NCI-H69 (cell line): ENCODE measurements at regions not wholly inside any gene's neighbourhood (a gene's known extent, or its start where the extent isn't known, plus 50 kb on each side); places are given as distances from the start of the nearest gene placed in this dataset.
A peak's percentile ranks its signal among the peaks of the same experiment; 100 is the strongest.

Experiments
- DNase-seq: peaks from one replicate; lab custom pipeline; 2025; lab: John Stamatoyannopoulos, UW

DNA sequence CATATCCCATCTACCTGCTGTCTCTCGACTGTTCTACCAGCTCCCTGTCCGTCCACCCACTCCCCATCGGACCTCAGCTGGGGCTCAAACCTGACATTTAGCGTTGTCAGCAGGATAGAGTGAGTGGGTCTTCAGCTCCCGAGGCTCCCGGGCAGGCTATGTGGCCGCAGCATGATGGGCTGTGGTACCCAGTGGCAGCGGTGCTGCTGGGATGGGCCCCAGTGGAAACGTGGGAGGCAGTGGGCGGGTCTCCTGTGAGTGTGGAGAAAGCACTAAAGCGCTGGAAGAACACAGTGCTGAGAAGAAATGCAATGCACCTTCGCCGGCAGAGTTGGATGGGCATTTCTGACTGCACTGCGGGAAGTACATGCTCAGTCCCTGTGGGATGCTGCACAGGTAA, 204.8 kb upstream of the SYT4 start:
- no peak for DNase-seq

DNA sequence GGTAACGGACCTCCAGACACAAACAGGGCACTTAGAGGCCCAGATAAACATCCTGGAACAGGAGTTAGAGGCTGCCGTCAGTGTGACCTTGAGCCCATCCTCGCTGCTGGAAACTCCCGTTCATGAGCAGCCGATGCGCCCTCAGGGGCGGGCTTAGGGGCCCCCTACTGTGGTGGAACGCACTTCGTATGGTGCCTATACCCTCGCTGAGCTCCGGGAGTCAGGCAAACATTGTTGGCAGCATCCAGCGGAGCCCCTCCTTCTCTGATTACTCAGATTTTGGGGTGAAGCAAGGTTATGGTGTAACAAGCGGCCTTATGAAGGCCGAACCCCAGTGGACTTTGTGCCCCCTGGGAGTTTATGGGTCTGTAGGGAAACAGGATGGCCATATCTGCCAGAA, 205.3 kb upstream of the SYT4 start:
- no peak for DNase-seq

DNA sequence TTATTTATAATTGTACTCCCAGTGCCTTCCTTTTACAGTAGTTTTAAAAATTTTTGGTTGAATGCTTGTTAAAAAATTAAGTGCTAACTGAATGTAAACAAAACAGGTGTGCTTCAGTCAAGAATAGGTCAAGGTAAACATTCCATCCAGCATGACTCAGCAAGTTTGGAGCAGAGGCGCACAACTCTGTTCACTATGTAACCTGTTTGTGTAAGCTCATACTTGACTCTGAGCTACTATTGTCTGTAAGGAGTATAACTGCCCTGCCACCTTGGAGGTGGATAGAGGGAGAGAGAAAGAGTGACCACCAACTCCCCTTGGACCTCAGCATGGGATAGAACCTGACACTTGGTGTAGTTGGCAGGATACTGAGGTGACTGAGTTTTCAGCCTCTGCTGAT, 207.4 kb upstream of the SYT4 start:
- no peak for DNase-seq

DNA sequence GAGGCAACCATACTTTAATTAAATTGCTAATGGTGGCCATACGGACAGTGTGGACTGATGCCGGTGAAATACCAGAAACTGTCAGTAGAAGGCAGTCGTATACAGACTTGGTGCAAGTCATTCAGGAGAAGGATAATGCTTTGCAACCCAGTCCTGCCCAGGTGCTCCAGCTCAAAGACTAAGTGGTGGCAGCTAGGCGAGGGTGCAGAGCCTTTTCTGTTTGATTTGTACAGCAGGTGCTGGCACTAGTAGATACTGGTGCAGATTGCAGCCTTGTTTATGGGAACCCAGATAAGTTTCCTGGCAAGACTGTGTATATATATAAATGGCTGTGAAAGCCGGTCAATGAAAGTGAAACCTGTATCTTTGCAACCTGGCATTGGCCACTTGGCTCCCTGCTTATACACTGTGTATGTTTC, 208.3 kb upstream of the SYT4 start:
- DNase-seq = no peak

DNA sequence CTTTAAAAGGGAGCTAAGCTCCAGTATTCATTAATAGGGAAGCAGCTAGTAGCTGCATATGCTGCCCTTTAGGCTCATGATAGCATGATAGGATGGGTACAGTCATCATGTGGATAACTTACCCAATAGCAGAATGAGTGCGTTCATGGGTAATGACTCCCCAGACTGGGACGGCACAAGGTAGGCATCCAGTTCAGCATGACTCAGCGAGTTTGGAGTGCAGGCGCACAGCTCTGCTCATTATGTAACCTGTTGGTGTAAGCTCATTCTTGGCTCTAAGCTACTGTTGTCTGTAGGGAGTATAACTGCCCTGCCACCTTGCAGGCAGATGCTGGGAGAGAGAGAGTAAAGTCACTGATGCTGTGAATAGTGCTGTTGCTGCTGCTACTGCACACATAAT, 209.2 kb upstream of the SYT4 start:
- DNase-seq = peak; percentile 66

DNA sequence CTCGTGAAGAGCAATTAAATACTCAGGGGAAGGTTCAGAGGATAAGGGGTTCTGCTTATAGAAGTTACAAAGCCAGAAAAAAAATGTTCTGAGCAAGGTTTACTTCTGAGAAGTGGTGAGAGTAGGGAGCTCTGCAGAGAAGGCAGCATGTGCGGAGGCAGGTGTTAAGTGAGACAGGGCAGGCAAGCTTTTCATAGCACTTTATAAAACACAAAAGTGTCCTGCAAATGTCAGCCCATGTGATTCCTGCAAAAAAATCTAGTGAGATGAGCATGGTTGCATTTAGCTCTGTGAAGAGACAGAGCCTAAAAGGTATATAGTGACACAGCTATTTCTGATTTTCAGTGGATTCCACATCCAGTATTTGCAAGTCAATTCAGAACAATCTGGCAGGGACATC, 223.8 kb upstream of the SYT4 start:
- DNase-seq = no peak

DNA sequence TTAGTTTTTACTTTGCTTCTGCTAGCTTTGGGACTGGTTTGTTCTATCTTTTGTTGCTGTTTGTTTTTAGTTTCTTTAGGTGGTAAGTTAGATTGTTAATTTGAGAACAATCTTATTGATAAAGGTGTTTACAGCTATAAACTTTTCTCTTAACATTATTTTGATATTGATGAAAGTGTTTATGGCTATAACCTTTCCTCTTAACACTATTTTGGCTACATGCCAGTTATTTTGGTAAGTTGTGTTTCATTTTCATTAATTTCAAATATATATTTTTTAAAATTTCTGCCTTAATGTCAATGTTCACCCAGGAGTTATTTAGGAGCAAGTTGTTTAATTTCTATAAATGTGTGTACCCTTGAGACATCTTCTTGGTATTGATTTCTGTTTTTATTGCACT, 229.6 kb upstream of the SYT4 start:
- no peak for DNase-seq

DNA sequence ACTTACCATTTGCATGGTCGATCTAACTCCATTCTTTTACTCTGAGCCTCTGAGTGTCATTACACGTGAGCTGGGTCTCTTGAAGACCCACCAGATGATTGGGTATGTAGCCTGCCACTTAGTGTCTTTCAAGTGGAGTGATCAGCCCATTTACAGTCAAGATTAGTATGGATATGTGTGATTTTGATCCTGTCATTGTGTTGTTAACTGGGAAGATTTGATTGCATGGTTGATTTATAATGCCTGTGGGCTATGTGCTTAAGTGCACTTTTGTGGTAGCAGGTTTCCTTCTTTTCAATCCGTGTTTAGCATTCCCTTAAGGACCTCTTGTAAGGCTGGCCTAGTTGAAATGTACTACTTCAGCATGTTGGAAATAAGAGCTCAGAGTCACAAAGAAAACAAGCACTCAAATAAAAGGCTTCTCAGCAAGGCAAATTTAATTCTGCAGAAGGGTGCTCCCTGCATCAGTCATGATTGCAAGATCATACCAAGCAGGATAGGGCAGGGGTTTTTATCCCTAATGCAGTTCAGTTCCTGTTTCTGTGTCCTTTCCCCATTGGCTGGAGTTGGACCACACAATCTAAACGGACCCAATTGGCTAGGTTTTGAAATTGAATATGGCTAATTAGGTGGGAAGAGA, 230.7 kb upstream of the SYT4 start:
- peak; percentile 28 for DNase-seq

DNA sequence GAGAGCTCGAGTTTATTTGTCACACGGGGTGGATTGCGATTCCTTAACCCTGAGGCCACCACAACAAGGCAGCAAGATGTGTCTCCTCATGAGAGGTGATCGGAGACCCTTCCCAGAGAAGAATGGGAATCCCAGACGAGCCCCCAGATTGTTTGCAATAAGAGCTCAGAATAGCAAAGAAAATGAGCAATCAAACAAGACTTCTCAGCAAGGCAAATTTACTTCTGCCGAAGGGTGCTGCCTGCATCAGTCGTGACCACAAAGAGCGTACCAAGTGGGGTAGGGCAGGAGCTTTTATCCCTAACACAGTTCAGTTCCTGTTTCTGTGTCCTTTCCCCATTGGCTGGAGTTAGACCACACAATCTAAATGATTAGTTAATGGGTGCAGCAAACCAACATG, 237.5 kb upstream of the SYT4 start:
- DNase-seq = peak; percentile 30

DNA sequence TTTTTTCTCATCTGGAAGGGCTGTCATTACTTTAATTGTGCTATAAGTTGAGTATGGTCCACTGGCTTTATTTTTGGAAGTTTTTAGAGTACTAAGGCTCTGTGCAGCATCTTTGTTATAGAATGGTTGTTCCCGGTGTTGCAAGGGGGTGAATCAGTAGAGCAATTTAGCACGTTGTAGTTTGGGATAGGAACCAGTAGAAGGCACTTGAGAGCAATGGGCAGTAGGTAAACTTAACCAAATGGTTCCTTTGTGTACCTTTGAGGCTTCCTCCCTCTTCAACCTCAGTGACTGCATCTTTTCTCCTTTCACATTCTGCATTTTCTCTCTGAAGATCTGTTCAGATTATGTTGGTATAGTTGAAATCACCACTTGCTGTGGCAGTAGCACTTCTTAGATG, 238.2 kb upstream of the SYT4 start:
- no peak for DNase-seq

DNA sequence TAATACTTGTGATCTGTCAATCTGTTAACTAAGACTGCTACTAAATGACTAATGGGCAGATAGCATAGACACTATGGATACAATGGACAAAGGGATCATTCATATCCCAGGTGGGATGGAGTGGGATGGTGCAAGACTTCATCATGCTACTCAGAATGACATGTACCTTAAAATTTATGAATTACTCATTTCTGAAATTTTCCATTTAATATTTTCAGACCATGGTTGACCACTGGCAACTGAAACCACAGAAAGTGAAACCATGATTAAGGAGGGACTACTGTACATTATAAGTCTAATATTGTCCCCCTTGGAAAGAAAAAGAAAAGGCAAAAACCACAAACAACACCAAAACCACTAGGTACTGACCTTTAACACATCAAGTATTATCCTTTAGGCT, 247.0 kb upstream of the SYT4 start:
- no peak for DNase-seq

DNA sequence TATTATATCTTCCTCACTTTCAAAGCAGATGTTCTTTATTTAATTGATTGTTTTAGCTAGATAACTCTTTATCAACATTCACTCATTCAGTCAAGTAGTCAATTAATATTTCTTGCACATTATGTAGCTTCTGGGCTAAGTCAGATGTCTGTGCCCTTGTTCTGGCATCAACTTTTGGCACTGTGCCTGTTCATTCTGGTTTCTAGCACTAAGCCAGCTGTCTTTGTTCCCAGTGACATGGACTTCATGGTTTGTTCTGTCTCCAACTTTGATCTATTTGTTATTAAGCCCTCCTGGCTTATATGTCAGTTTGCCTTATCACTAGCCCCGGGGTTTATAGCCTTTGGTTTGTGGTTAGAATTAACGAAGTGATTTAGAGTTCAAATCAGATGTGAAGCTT, 247.9 kb upstream of the SYT4 start:
- peak; percentile 75 for DNase-seq

DNA sequence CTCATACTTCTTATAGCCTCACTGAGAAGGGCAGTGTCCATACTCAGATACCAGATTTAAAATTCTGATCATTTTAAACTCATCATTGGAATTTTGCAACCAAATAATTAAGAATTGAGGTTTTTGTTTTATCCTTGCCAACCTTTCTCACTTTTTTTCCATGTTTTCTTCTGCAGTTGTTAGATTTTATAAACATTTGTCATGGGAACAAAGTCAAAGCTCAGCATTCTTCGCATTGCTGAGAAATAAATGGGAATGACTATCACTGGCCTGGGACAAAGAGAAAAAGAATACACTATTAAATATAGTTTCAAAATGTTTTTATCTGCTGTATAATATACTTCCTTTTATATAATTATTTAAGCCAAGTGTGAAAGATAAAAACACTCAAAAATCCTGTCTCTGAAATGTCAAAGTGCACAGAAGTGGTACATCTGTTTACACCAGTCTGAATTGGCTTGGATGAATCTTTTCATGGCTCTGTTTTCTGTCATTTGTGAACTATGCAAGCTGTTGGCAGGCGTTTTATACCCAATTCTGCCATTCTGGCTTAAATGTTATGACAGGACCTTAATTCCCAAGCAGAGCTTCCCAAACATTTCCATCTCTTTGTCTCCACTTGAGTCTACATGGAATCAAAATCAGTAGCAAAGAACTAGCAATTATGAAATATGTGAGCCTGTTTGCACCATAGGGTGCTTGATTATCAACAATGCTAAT, 249.3 kb upstream of the SYT4 start:
- DNase-seq = peak; percentile 99

DNA sequence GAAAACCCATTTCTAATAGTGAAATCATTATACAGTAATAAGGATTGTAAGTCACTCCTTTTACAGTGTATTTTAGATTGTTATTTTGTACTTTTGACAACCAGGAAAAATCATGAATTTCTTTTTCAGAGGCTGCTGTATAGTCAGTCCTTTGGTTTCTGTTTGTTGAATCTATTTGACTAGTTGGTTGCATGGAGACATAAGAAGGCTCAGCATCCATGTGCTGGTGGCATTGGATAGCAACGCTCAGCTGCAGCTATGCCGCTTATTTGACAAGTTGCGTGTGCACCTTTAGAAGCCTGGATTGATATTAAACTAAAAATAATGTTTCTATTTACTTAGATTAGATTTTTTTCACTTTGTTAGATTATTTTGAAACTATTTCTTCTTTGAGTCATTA, 254.1 kb upstream of the SYT4 start:
- no peak for DNase-seq

DNA sequence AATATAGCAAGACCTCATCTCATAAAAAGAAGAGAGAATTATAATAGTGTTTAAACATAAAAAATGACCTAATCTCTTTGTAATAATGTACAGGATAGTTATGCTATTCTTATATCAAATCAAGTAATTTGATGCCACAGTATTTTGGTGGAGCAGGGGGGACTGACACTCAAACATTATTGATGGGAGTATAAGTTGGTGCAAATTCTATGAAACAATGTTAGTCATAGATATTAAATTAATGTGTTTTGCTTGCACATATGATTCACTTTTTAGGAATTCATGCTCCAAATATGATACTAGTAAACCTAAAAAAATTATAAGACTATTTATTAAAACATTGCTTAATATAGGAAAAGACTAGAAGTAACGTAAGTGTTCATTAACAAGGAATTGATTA, 256.1 kb upstream of the SYT4 start:
- no peak for DNase-seq

DNA sequence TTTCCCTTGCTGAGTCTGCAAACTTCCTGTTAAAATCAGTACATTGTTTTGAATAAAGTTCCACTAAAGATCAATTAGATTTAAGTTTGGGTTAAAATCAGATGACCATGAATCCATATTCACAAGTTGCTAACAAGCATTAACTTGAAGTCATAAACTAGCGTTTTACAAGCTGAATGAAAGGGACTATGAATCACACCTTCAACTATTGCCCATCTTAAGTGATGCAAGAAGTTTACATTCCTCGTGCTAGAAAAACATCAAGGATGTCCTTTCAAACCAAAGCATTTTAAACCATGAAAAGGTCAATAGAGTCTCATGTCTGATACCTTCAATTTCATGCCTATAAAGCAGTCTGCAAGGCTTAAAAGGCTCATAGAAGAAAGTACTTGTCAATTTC, 257.2 kb upstream of the SYT4 start:
- DNase-seq = no peak

DNA sequence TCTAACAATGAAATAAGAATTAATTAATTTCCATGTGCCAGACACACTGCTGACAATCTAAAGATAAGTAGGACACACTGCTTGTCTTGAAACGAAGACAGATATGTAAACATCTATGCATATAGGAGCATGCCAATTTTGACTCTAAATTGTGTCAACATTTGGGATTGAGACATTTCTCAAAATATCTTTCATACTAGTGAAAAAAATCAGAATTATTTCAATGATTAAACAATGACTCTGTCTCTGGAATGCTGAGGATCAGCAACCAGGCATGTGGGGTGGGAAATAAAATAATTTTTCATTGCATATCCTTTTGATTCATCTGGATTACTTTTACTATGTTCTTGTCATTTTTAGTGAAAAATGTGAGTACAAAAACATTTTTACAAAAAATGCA, 262.6 kb upstream of the SYT4 start:
- DNase-seq = no peak

DNA sequence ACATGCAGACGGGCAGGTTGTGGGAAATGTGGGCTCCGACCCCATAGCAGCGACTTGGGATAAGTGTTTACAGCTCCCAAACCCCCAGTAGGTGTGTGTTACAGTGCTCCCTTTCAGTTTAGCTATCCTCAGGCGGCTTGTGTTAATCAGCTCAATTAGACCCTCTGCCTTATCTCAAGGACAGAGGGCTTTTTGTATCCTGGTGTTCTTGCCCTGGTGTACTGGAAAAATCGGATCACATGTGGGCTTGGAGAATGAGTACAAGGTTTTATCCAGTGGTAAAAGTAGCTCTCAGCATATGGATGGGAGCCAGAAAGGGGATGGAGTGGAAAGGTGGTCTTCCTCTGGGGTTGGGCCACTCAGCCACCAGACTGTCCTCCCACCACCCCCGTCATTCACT, 264.7 kb upstream of the SYT4 start:
- no peak for DNase-seq

DNA sequence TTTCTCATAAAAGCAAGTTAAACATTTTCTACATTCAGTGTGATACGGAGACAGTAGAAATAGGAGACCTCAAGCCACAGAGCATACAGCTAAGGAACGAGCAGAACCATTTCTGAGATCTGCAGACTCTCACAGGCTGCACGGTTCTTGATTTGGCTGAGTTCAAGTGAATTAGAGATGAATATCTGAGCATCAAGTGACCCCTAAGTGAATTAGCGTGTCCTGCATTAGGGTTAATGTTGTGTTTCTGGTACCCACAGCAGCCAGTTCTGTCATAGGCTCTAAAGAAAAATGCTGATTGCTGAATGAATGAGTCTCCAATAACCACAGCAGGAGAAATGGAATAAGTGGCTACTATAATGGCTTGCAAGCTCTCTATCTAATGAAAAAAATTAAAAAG, 265.9 kb upstream of the SYT4 start:
- no peak for DNase-seq

DNA sequence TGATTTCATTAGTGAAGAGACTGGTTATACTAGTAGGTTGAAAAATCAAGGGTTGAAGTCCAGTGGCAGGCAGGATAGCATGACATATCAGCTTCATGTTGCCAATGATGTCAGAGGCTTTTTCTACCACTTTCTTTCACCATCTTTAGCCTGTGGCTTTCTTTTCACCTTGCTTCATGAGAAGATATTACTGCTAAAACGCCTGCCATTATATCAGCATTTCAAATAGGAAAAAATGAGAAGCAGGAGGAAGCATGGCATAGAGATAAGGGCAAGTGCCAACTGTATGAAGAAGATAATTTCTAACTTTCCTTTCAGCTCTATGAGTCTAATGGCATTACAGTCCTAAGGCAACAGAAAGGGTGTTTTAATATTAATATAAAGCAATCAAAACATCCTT, 270.2 kb upstream of the SYT4 start:
- no peak for DNase-seq

DNA sequence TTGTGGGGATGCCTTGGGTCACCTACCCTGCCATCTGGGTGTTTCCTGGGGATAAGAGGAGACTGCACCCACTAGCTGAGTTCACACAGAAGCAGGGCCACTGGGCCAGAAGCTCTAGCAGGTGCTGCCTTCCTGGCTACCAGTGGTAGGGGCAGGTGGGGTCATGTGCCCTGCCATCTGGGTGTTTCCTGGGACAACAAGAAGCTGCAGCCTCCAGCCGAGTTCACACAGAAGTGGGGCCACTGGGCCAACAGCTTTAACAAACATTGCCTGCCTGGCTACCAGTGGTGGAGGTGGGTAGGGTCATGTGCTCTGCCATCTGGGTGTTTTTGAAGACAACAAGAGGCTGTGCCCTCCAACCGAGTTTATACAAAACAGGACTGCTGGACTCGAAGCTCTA, 282.2 kb upstream of the SYT4 start:
- peak; percentile 98 for DNase-seq

DNA sequence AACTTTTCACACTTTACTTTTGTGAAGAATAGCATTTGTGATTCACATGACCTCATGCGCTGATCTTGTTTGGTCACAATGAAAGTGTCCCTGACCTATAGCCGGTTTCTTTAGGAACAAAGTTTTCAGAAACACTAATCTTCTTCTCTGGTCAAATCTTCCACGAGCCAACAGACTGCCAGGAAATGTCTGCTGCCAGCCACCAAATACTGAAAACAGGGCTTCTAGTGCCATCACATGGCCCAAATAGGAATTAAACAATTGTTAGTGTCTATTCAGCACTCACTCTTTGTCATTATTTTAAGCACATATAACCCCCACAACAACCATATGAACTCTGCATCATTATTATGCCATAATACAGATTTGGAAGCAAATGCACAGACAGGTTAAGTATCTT, 286.5 kb upstream of the SYT4 start:
- peak; percentile 92 for DNase-seq

DNA sequence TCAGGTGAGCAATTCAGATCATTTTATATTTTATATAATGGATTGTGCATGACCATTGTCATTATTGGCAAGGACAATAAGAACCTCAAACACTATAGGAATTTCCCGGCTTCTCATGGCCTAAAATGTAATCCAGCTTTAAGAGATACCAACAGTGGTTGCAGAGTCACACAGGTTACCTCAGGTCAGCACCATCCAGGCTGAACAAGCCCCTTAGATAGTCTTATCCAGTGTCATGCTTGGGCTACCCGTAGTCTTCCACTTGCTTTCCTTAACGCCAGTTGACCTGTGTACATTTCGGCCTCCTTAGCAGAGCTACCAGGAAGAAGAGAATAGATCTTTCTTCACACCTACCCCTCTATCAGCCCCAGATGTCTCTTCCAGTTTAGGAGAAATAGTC, 293.3 kb upstream of the SYT4 start:
- DNase-seq = no peak

DNA sequence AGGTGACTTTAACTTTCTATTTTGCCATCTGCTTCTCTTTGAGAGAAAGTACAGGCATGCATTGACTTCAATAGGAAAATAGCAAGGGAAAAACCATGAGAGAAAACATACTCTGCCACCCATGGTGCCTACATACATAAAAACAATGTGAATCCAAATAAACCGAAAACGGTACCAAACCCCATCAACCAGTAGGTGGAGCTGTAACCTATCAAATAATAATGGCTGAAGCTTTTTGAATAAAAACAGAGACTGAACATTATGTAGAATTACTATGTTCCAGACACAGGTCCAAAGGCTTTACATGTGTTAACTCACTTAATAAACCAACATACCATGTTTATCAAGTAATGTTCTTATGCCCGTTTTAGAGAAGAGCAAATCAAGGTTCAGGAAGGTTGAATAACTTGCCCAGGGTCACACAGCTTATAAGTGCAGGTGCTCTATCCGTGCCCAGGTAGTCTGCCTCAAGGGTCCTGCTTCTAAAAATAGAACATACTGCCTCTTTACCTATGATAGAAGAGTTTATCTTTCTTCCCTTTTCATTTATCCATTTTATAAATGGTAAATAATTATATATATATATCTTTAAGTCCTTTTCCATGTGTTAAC, 293.9 kb upstream of the SYT4 start:
- peak; percentile 88 for DNase-seq
